Dermis blood vessel endothelial cell (primary cell): ENCODE measurements at regions not wholly inside any gene's neighbourhood (a gene's known extent, or its start where the extent isn't known, plus 50 kb on each side); places are given as distances from the start of the nearest gene placed in this dataset.

Experiments used
- DNase-seq: peaks from one replicate; pipeline ENCODE4 v3.0.0; 2010

DNA sequence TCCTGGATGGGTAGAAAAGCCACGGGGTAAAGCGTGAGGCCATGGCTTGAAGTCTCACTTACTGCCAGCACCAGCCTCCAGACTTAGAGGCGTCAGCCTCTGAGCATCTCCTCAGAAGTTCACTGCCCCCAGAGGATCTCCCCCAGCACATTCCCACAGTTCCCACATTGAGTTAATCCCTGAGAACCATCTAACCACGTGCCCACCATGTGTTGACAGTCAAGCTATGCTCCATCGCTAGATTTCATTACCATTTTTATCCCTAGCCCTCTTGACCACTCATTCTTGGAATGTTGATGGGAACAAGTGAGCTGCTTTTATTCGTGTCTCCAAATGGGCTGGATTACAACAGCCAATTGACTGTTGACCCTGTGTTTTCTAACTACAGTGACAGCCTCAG, 283.3 kb upstream of the IRX1 start:
- DNase-seq, result no peak

DNA sequence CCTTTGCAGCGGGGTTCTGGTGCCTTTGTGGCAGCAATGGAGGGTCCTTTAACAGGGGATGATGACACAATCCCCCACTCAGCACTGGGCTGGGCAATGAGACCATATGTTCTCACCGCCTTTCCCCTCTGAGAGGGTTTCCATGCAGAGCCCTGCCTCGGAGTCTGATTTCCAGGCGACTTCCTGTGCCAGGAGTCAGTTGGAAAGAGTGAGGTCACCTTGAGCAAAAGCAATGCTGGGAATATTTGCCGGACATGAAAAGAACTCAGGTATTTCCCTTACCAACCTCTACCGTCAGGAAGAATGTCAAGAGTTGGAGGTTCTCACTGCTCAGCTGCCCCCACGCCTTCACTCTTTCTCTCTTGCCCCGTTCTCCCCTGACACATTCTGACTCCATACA, 284.2 kb upstream of the IRX1 start:
- DNase-seq, result peak; percentile 92

DNA sequence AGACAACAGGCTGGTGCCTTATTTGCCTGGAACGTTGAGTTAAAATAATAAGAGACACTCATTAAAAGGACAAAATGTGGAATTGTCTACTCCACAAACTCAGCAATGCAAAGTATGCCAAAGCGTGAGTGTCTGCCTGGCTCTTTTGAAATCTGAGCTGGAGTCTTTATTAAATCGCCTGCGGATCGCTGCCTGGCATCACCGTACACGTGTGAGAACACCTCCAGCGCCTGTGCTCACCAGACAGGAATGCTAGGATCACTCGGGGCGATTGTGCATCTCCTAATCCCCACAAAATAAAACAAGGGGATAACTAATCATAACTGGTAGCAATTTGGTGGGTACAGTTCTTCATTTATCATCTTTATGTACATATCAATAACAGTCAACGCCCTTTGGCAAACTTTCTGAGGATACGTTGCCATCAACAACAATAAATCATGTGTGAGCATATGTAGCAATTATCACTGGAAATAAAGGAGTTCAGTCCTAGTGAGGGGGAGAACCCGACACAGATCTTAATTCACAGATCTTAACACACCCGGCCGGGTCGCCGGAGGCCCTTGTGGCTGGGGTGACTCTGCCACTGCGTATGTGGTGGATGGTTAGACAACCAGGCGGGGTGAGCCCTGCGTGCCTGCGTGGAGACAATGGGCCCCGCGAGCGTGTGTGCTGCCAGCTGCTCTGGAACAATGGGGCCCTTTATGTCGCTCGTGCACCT, 284.9 kb upstream of the IRX1 start:
- DNase-seq, result peak; percentile 95

DNA sequence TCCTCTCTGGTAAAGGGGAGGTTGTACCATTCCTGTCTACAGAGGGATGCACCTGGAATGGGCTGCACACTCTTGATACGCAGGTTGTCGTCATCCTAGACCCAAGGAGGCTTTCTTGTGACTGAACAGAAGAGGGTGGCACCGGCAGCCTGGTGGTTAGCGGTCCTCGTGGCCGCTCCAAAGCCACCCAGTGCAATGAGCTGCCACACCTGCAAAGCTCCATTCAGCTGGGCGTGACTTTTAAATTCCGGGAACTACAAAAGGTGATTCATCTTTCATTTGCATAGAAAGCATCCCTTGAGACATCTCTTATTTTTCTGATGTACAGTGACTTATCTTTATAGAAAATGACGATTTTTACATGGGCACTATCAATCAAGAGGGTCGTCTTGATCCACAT, 286.1 kb upstream of the IRX1 start:
- DNase-seq, result no peak

DNA sequence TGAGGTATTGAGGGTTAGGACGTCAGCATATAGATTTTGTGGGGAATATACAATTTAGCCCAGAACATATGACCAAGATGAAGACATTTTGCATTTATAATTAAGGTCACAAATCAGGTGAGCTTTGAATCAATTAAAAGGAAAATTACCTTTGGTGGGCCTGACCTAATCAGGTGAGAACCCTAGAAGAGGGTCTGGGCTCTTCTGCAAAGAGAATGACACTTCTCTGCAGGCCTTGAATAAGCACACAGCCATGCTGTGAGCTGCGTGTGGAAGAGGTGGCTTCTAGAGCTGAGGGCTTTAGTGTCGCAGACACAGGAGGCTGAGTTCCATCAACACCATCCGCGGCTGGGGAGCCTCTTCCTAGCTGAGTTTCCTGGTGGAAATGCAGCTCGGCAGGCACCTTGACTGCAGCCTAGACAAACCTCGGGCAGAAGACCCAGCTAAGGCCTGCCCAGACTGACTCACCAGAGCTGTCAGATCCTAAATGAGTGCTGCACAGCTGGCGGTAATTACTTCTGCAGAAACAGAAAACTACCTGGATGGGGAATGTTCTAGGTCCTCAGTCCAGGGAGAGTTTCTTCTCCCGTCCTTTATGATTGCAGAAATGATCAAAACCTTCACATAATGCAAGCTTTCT, 287.5 kb upstream of the IRX1 start:
- no peak for DNase-seq

DNA sequence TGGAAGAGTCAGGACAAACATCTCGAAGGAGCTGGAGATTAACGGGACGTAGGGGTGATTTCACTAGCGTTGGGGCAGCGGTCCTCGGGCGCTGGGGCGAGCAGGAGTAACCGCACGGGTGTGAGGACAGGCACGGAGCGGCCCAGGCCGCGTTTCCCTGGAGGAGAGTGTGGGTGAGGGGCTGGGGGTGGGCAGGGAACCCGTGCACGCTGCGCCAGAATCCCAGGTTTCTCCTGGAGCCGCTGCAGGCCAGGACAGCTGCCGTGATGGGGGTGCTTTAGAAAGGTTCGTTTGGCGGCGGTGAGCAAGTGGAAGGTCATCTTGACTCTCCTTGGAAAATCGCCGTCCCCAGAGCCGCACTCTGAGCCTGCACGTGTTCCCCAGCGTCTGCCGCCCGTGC, 290.2 kb upstream of the IRX1 start:
- no peak for DNase-seq

DNA sequence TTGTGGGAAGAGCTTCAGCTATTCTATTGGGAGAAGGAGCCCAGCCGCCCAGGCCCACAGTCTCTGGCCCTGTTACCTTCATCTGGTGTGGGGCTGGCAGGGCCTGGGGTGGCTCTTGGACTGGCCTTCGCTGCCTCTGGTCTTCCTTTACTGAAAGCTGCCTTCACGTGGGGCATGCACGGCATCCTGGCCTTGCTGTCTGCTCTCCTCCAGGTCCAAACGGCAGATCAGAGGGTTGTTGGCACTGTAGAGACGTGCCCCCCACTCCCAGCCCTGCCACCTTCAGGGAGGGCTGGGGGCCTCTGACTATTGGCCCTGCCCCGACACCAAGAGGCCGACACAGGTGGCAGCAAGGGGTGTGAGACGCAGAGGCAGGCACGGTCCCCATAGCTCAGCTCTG, 291.3 kb upstream of the IRX1 start:
- DNase-seq, result no peak

DNA sequence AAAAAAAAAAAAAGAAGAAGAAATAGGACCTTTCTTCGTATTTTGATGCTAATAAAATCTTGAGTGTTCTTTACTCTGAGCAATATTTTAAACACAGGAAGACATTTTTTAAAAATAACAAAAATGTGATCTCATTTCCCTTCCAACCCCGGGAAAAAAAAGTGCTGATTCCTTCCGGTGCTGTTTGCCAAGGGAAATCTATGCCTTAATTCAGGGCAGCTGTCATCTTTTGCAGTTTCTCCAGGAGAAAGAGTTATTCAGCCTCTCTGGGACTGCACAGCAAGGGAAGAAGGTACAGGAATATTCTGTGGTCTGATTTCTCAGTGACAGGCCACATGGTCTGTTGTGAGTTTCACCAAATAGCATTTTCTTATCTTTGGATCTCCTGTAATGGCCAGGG, 291.9 kb upstream of the IRX1 start:
- peak; percentile 85 for DNase-seq

DNA sequence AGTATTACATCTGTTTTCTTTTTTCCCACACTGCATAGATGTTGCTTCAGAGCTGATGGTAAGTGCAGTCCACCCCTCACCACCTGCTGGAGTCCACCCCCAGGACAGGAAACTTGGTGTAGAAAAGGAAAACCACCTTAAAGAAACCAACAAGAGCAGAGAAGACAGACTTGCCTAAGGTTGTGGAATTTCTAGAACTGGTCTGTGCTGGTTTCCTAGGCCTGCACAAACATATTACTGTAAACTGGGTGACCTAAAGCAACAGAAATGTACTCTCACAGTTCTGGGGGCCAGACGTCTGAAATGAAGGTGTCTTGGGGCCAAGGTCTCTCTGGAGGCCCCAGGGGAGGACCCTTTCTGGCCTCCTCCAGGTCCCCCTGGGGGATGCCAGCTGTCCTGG, 293.4 kb upstream of the IRX1 start:
- DNase-seq, result no peak

DNA sequence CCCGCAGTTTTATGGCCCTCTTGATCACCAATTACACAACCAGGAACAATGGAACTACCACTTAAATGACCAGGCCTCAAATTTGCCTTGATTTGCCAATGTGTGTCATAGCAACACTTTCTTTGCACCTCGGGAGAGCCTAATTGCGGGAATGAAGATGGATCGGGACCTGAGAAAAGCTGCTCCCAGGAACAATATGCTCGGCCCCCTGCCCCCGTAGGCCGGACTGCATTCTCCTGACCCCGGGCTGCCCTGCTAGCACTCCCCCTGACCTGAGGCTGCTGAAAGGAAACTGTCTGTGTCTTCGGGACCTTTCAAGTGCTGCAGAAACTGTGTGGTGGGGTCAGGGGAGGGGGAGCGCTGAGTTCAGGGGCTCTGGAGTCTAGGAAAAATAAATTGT, 294.3 kb upstream of the IRX1 start:
- DNase-seq, result no peak

DNA sequence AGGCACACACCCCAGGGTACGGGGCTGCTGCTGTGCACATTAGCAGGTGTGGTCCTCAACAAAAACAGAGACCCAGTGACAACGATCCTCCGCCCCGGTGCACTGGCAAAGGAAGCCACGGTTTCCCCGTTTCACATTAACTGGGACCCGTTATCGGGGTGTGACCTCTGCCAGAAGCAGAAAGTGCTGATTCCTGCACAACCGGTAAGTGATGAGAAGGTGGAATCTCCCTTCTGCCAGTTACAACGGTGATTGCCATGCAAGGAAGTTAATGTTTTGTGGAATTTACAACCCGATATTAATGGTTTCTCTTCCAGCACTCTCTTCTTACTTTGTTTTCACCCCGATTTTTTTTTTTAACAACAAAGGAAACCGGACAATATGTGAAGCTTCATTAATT, 294.9 kb upstream of the IRX1 start:
- DNase-seq, result no peak

DNA sequence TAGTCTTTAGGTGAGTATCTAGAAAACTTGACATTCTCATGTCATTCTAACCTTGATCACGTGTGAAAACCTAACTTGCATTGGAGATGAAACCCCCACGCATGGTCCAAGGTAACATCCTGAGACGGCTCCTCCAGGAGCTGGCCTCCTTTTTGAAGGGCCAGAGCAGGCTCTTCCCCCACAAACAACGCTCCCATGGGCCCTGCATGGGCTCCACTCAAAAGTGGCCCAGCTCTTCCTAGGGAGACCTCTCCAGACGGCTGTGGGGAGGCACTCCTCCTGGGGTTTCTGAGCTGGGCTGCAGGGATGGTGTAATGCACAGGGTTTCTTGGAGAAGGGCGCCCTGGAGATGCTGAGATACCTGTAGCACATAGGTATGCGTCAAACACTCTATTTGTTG, 296.2 kb upstream of the IRX1 start:
- DNase-seq, result no peak

DNA sequence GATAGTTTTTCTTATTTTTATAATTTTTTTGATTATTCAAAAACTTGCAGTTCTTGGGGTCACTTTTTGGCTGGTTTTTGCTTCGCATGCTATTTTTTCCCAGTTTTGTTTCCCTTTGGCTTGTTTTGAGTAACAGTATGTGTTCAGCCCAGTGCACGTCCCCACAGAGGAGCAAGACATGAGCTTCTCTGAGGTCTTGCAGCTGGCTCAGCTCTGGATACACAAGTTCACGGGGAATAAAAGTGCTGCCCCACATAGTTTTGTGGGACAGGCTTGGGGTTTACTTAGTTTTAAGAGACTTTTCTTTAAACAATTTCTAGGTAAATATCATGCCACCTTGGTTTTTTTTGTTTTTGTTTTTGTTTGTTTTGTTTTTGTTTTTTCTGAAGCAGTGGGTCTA, 297.8 kb upstream of the IRX1 start:
- no peak for DNase-seq

DNA sequence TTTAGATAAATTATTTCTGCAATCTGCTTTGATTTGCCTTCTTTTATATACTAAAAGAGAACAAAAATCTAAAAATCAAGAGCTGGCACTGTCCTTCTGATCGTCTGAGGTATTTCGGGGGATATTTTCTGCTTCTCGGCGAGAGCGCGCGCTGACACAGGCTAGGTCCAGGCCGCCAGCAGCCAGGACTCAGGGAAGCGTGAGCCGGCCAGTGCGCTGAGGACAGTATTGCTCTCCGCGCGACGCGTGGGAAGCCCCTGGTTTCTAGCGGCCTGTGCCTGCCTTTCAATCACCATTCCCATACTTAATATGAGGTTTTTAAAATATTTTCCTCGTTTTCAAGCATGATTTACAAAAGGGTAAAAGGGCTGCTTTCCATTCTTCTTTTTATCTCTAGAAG, 307.3 kb upstream of the IRX1 start:
- DNase-seq, result no peak

DNA sequence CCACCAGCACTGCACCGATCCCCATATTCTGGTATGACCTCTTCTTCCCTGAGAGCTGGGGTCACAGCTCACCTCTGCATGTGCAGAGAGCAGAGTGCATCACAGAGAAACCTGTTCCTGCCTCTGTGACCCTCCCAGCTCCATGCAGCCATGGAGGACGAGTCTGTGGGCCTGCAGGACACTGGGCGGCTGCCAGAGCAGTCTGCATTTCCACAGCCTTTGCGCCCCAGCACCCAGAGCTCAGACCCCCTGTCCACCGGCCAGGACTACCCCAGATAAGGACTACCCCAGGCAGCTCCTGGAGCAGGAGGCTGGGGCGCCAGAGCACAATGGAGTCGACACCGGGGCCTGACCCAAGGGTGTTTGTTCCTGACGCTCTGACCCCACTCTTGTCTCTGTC, 308.1 kb upstream of the IRX1 start:
- DNase-seq, result no peak

DNA sequence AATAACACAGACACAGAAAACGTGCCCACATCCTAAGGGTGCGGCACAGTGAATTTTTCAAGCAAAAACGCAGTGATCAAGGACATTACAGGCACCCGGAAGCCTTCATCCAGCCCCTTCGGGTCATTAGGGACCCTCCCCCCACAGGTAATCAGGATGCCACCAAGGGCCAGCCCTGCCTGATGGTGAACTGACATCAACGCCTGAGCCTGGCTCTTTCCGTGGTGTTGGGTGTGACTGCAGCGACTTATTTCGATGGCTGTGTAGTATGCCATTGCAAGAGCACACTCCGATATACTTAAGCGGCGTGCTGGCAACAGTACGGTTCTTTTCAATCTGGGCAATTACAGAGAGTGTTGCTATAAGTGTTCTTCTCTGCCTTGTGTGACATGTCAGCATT, 310.0 kb upstream of the IRX1 start:
- DNase-seq, result no peak

DNA sequence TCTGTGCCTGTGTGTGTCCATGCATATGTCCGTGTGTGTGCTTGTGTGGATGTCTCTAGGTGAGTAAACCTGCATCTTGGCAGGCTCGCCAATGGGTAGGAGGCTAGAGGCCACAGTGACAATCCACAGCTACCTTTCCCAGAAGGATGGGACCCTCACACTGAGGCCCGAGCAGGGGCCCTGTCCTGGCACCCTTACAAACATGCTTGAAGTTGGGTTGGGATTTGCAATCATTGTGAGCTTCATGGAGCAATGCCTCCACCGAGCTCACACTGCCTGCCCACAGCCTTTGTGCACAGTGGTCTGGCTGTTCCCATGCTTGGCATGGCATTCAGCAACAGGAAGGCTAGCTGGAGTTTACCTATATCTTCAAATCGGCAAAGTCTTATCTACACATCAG, 311.1 kb upstream of the IRX1 start:
- no peak for DNase-seq

DNA sequence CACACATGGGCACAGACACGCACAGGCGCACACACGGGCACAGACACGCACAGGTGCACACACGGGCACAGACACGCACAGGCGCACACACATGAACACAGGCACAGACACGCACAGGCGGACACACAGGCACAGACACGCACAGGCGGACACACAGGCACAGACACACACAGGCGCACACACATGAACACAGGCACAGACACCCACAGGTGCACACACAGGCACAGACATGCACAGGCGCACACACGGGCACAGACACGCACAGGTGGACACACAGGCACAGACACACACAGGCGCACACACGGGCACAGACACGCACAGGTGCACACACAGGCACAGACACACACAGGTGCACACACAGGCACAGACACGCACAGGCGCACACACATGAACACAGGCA, 312.8 kb upstream of the IRX1 start:
- no peak for DNase-seq

DNA sequence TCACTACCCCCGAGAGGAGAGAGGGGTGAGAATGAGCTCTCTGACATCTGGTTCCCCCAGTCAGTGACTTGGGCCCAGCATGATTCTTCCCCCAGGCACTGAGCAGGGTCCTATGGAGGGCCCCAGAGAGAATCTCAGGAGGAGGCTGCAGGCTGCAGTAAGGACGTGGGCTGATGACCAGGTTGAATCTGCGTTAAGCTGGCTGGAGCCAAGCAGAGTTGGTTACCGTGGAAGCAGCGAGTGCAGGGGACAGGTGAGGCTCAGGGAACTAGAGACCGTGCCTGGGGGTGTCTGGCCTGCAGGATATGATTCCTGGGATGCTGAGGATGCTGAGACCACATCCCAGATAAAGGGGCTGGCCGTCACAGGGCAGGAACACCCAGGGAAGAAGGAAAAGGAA, 314.3 kb upstream of the IRX1 start:
- DNase-seq, result no peak

DNA sequence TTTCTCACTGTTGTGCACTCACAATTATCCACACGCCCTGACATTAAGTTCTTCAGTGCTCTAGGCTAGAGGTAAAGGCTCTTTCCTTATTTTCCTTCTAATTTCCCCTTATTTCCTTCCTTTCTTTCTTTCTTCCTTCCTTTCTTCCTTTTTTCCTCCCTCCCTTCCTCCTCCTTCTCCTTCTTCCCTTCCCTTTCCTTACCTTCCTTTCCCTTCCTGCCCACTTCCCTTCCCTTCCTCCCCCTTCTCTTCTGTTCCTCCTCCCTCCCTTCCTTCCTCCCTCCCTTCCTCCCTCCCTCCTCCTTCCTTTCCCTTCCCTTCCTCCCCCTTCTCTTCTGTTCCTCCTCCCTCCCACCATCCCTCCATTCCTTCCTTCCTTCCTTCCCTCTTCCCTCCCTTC, 317.0 kb upstream of the IRX1 start:
- no peak for DNase-seq

DNA sequence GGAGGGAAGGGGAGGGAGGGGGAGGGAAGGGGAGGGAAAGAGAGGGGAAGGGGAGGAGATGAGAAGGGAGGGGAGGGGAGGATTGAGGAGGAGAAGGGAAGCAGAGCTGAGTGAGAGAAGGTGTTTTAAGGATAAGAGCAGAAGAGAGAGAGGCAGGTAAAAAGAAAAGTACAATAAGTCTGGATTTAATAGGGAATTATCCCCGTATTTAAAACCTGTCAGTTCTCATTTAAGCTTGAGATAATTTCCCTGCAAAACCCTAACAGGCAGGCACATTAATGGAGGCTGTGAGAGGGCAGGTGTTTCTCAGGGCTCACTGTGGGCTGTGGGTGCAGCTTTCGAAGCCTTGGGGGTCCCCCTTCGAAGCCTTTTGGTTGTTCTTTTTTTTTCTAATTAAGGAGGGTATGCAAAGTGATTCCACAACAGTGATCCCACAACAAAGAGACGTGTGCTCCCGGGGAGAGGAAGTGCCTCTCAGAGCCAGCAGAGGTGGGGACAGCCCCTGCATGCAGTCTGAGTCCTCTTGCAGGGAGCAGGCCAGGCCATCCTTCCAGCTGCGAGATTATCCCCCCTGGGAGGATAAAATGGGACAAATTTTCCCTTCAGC, 317.9 kb upstream of the IRX1 start:
- no peak for DNase-seq

DNA sequence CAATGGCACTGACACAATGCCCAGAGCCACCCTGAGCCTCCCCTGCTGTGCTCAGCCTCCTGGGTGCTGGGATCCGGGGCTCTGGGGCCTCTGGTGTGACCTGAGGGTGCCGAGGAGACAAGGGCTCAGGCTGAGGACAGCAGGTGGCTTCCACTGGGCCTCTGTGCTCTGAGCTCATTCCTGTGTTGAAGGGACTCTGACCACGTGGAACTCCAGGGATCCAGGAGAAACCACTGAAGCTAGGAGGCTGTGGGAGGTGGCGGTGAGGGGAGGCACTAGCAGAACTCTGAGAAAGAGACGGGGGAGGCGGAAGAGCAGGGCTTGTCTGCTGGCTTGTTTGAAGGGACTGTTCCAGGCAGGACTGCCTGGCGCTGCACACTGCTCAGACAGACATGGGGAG, 318.7 kb upstream of the IRX1 start:
- no peak for DNase-seq

DNA sequence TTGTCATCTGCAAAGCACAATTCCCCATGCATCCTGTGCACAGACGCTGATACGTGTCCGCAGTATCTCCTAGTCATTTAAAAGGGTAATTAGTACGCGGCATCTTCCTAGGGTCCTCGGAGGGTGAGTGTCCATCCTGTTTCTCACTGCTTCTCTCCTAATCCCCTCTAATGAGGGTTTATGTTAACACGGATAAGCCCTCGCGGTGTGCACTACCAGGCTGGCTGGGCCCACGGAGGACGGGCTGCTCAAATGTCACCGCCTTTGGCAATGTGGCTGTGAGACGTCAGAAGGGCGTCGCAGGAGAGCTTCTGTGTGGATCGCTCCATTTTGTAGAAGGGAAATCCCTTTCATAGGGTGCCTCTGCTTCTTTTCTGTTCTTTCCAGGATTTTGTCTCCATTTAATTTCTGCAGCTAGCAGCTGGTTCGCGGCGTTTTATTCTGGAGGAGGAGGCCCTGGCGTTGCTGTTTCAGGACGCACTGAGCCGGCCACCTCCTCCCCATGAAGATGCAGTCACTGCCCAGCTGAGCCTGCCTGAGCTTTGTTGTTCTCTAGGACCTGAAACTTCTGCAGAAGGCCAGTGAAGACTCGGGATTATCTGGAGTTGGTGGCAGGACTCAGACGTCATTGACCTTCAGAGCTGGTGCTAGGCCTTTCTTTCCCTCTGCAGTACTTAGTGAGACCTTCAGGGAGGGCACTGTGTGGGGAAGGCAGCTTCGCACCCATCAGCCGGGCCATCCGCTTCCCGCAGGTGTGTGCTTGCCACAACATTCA, 326.1 kb upstream of the IRX1 start:
- no peak for DNase-seq
